H54 (cell line): ENCODE measurements at regions not wholly inside any gene's neighbourhood (a gene's known extent, or its start where the extent isn't known, plus 50 kb on each side); places are given as distances from the start of the nearest gene placed in this dataset.
A peak's percentile ranks its signal among the peaks of the same experiment; 100 is the strongest.
"Not testable (repeated sequence)": the region's sequence is repeated elsewhere in the genome, so short reads cannot be mapped to it uniquely, and the experiment has no call there.

Experiments
- DNase-seq: peaks from one replicate; pipeline ENCODE4 v3.0.0; 2011; ENCODE audit warnings: low spot score, mixed read lengths; ENCODE audit not compliant: insufficient read length
- FAIRE-seq: peaks from 3 replicates; lab custom pipeline; 2011; peaks lifted over from hg19 to GRCh38; lab: Jason Lieb, UNC
- POLR2A ChIP-seq: IDR thresholded peaks from 2 replicates; pipeline ENCODE4 v1.6.1; 2011; ENCODE audit warnings: low read depth, mild to moderate bottlenecking, low read length

DNA sequence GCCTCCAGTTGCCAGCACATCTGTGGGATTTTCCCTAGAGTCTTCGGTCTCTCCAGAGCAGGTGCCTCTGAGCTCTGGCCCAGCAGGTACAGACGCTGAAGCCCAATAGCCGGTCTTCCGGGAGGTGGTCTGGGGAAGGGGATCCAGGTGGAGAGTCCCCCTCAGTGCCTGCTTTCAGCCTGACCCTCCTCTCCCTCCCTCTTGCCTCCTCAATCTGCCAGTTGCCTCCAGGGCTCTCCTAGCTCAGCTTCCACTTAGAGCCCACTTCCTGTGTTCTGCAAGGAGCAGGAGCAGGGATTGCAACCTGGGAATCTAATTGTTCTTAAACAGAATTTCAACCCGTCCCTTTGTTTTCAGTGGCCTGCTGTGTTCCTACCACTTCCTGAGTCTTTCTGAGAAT lies 81.8 kb upstream of the PZP start:
- not testable (repeated sequence) for FAIRE-seq, DNase-seq

DNA sequence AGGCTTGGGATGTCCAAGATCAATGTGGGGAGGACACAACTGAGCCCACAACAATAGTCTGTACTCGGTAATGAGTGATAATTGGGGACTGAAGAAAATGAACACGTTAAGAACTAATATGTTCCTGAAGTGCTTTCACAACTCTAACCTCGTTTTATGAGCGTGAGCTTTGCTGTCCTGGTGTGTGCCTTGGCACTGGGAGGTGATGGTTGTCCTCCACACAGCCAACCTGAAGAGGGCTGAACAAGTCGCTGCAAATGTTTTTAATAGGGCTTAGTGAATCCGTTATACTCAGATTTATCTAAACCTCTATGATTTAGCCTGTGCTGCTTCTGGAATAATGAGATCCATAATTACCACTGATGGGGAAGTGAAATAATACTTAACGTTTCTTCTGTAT lies 76.5 kb upstream of the PZP start:
- not testable (repeated sequence) for DNase-seq, FAIRE-seq

DNA sequence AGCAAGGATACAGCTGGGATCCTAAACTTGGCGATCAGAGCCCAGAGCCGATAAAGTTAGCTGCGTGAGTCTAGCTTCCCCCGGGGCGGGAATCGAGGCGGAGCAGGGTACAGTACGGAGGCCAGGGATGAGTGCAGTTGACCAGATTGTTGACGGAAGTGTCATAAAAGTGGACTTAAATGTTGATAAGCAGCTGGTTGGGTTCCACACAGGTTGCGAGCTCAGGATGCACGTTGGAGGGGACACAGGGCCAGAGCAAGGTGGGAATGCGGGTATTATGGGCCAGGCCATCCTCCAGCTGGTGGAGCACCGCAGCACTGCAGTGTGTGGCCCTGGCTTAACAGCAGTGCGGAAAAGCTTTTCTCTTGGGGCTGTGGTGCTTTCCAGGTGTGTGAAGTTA lies 76.0 kb upstream of the PZP start:
- not testable (repeated sequence) for FAIRE-seq, DNase-seq

DNA sequence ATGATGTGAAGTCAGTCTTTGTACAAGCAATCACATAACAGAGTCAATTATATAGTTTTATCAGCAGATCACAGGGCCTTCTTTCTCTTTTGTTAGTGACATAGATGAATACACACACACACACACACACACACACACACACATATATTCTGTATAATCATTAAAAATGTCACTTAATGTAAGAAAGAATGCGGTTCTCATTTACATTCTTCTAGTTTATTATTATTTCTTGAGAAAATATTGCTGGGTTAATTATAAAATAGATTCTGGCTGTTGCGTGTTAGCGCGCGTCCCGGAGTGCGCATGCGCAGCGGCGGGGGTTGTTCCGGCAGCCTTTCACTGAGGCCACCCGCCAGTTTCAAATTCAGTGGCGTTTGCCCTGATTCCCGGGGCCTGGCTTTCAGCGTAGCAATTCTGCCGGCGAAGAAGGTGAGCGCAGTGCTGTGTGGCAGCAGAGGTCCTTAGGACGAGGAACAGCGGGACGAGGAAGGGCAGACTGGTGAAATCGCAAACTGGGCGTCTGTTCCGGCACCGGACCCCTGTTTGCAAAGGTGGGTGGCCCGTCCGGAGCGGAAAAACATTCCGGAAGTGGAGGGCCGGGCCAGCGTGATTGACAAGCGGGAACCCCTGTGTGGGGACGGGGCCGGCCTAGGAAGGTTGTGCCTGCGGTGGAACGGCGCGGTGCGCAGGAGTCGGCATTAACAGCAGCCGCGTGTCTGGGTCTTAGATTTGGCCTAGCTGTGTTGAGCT lies 75.3 kb upstream of the PZP start:
- peak; percentile 85 for FAIRE-seq
- not testable (repeated sequence) for DNase-seq

DNA sequence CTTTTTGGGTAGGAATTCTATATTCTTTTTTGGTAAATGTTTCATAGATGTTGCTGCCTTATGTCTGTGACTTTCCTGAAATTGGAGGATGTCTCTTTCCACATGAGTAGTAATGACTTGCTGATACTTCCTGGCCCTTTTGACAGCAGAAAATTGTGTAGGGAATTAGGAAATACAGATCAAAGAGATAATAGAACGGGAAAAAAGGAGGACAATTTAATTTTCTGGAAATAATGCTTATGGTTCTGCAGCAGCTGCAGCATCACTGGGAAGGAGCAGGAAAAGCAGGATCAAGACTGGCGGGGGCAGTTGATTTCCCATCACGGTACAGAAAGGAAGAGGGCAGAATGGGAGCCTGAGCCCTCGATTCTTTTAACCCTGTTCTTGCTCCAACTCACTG lies 68.8 kb upstream of the PZP start:
- DNase-seq (no peak), FAIRE-seq (no peak)
- TF ChIP-seq POLR2A = no peak

DNA sequence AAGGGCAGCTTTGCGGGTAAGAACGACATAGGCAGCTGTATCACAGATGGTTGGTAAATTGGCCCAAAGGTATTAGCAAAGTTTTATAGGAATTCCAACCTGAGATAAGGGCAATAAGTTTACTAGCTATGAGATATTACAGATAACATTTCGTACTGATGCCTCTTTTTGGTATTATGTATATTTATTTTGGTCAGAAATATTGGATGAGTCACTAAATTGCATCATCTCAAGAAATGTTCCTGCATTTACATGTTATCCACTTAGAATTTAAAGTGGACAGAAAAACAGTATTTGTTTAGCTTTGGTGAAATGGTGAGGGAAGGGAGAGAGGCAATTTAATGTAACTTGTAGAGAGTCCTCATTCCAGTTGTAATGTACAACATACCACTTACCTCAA lies 65.1 kb upstream of the PZP start:
- FAIRE-seq (no peak), DNase-seq (no peak)
- TF ChIP-seq POLR2A = no peak

DNA sequence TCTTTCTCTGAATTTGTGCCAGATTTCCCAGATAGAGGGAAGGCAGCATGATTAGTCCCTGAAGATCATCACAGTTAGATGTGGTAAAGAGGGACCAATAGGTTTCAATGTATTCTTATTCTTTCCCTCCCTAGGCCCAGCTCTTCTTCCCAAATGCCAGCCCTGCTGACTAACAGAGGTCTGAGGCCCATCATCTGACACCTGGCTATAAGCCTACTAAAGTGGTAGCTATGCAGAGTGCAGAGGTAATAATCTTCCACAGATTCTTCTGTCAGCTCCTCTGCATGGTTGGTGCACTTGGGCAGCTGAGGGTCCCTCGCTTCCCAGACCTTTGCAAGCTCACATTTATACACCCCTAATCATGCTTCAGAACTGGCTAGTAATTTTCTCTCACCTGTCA lies 63.7 kb upstream of the PZP start:
- no peak for TF ChIP-seq POLR2A
- DNase-seq = no peak
- no peak for FAIRE-seq

DNA sequence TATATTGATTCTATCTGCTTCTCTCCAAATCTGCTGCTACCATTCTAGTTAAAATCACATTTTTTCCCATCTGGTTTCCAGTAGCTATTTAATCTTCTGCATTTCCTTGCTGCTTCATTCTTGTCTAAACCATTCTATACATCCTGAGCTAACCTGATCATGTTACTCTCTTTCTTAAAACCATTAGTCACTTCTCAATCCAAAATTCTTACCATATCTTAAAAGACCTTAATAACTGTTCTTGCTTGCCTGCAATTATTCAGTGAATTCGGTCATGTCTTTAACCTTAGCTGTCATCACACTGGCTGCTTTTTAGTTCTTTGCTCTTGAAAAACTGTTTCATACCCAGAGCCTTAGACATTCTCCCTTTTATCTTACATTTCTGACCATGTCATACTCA lies 56.4 kb upstream of the PZP start:
- no peak for TF ChIP-seq POLR2A
- no peak for FAIRE-seq
- DNase-seq = no peak

DNA sequence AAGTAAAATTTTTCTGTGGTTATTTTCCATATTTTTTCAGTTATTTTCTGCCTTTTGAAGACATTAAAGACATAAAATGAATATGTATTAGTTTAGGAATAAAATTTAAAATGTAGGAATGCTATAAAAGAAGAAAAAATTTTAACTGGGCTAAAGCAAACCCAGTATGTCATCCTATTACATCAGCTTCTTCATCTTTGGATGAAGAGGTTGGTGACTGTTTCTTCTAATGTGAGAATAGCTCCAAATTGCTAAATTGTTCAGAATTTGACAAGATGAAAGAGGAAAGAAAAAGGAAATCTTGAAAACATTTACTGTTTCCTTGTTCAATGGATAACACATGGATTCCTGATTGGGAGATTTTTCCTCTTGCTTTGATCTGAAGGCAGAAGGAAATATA lies 52.7 kb upstream of the PZP start:
- no peak for FAIRE-seq
- no peak for TF ChIP-seq POLR2A
- DNase-seq = no peak

DNA sequence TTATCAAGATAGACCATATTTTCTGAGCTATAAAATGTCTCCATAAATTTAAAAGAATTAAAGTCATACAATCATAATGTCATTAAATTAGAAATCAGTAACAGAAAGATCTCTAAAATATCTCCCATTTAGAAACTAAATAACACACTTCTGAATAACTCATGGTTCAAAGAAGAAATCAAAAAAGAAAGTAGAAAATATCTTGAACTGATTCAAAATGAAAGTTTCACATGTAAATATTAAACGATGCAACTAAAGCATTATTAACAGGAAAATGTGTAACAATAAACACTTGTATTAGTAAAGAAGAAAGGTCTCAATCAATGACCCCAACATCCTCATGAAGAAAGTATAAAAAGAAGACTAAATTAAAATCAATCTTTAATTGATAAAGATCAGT lies 50.5 kb upstream of the PZP start:
- no peak for TF ChIP-seq POLR2A
- DNase-seq = no peak
- no peak for FAIRE-seq
